GM12865 (cell line): ENCODE measurements at regions not wholly inside any gene's neighbourhood (a gene's known extent, or its start where the extent isn't known, plus 50 kb on each side); places are given as distances from the start of the nearest gene placed in this dataset.

Source experiments
- DNase-seq: peaks from one replicate; pipeline ENCODE4 v3.0.0; 2010; ENCODE audit warnings: low read depth
- H3K4me3 ChIP-seq: 2 replicates; pipeline ENCODE4 v1.5.1; 2011; ENCODE audit warnings: mild to moderate bottlenecking, low read depth, low read length, control low read depth
- TF ChIP-seq, protein P1 (sequence below): IDR thresholded peaks from 2 replicates; pipeline ENCODE4 v1.5.1; 2011; ENCODE audit warnings: low read length, control low read depth, low read depth, inconsistent platforms; ENCODE audit not compliant: insufficient read depth; ENCODE audit errors: missing control alignments

GRCh38 chr2:23114299-23114698 is 270.7 kb upstream of the KLHL29 start:
- TF ChIP-seq, protein P1, sequence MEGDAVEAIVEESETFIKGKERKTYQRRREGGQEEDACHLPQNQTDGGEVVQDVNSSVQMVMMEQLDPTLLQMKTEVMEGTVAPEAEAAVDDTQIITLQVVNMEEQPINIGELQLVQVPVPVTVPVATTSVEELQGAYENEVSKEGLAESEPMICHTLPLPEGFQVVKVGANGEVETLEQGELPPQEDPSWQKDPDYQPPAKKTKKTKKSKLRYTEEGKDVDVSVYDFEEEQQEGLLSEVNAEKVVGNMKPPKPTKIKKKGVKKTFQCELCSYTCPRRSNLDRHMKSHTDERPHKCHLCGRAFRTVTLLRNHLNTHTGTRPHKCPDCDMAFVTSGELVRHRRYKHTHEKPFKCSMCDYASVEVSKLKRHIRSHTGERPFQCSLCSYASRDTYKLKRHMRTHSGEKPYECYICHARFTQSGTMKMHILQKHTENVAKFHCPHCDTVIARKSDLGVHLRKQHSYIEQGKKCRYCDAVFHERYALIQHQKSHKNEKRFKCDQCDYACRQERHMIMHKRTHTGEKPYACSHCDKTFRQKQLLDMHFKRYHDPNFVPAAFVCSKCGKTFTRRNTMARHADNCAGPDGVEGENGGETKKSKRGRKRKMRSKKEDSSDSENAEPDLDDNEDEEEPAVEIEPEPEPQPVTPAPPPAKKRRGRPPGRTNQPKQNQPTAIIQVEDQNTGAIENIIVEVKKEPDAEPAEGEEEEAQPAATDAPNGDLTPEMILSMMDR, result no peak
- no peak overlapping the region for H3K4me3 ChIP-seq
- no peak for DNase-seq

- DNase-seq, result no peak
- TF ChIP-seq, protein P1, result no peak
- no peak overlapping the region for H3K4me3 ChIP-seq
Measured at GRCh38 chr2:23118313-23118712, 266.7 kb upstream of the KLHL29 start.

DNA sequence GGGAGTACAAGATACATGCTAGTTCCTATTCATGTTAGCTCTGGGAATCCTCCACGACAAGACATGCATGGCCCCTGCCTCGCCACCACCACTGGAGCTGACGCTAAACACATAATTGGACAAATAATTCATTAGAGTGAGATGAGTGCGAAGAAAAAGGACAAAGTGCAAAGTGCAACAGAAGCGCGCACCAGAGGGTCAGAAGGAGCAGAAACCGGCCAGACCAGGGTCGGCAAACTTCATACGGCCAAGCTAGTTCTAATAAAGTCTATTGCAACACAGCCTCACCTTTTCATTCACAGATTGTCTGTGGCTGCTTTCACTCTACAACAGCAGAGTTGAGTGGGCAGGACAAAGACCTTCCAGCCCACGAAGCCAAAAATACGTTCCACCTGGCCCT is 266.1 kb upstream of the KLHL29 start:
- DNase-seq, result no peak
- TF ChIP-seq, protein P1, result no peak

GRCh38 chr2:23120161-23120560 is 264.8 kb upstream of the KLHL29 start:
- no peak for DNase-seq
- TF ChIP-seq, protein P1, result no peak
- no peak overlapping the region for H3K4me3 ChIP-seq

More for the DNA sequence above, 266.1 kb upstream of the KLHL29 start:
- no peak overlapping the region for H3K4me3 ChIP-seq

- H3K4me3 ChIP-seq, result no peak overlapping the region
- DNase-seq, result no peak
- TF ChIP-seq, protein P1, result no peak
Measured at GRCh38 chr2:23121968-23122648, 262.9 kb upstream of the KLHL29 start.

DNA sequence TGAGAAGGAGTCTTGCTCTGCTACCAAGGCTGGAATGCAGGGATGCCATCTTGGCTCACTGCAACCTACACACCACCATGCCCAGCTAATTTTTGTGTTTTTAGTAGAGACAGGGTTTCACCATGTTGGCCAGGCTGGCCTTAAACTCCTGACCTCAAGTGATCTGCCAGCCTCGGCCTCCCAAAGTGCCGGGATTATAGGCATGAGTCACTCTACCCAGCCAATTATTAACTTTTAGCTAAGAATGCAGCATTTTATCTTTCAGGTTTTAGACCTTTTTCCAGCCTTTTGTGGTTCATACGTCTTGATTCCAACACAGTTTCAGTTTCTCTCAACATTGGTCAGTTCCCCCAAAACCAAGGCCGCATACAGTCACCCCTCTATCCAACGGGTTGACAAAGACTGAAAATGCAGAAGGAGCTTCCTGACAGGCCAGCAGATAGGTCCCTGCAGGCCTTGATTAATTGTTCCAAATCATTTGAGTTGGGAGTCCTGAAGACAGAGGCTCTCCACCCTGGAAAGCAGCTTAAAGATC is 262.2 kb upstream of the KLHL29 start:
- no peak overlapping the region for H3K4me3 ChIP-seq
- TF ChIP-seq, protein P1, result no peak
- no peak for DNase-seq

DNA sequence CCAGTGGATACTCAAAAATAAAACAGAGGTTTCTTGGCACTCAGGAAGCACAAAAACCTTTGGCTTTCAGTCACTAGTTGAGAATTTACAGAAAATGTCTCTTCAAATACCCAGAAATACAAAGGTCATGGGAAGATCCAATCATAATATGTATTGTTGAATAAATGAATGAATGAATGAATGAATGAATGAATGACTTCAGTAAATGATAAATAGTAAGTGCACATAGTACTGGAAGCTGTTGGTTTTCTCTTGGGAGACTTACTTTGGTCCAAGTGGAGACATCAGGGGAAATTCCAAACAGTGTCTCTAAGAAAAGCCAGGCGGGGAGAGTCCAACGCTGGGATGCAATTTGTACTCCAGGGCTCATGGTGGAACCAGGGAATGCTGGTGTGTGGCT is 261.3 kb upstream of the KLHL29 start:
- no peak for DNase-seq
- TF ChIP-seq, protein P1, result no peak
- H3K4me3 ChIP-seq, result no peak overlapping the region
